GM12878 (cell line): ENCODE measurements at regions not wholly inside any gene's neighbourhood (a gene's known extent, or its start where the extent isn't known, plus 50 kb on each side); places are given as distances from the start of the nearest gene placed in this dataset.

Experiments
- CBFB ChIP-seq: IDR thresholded peaks from 2 replicates; pipeline ENCODE4 v1.6.1; 2016; ENCODE audit warnings: antibody characterized with exemption, low read depth
- CREB1 ChIP-seq: IDR thresholded peaks from 2 replicates; pipeline ENCODE4 v1.6.1; 2012; ENCODE audit warnings: low read depth, mild to moderate bottlenecking, inconsistent platforms
- CTCF ChIP-seq, 3 experiments: IDR thresholded peaks in 2 of 3; conservative IDR thresholded peaks in 1 of 3; 2 replicates each; pipeline ENCODE4 v1.5.1; 2011; ENCODE audit warnings: low read depth in 3 of 3, low read length in 3 of 3, mild to moderate bottlenecking in 3 of 3, control low read depth in 2 of 3, moderate library complexity in 2 of 3, inconsistent platforms in 1 of 3, mixed read lengths in 1 of 3; ENCODE audit not compliant: control insufficient read depth in 2 of 3, insufficient read depth in 1 of 3; ENCODE audit errors: extremely low read depth in 1 of 3
- ESRRA ChIP-seq: IDR thresholded peaks from 2 replicates; pipeline ENCODE4 v1.6.1; 2012; ENCODE audit warnings: mild to moderate bottlenecking, low read length, improper control_type of control experiment
- FOXK2 ChIP-seq: fragments of 450-650 bp; IDR thresholded peaks from 2 replicates; pipeline ENCODE4 v1.6.1; 2017; ENCODE audit warnings: mild to moderate bottlenecking, moderate library complexity
- HDAC2 ChIP-seq: fragments of 200-600 bp; sonication (generic); IDR thresholded peaks from 2 replicates; pipeline ENCODE4 v1.6.1; 2017
- JUND ChIP-seq: IDR thresholded peaks from 2 replicates; pipeline ENCODE4 v1.6.1; 2012; ENCODE audit warnings: low read depth, mild to moderate bottlenecking, low read length, improper control_type of control experiment, moderate library complexity
- POLR2A ChIP-seq: IDR thresholded peaks from 2 replicates; pipeline ENCODE4 v1.6.1; 2011; ENCODE audit warnings: low read depth, mild to moderate bottlenecking, low read length
- REST ChIP-seq: IDR thresholded peaks from 2 replicates; pipeline ENCODE4 v1.6.1; 2012; ENCODE audit warnings: mild to moderate bottlenecking, low read depth, low read length
- SKIL ChIP-seq: fragments of 450-650 bp; IDR thresholded peaks from 2 replicates; pipeline ENCODE4 v1.6.1; 2017; ENCODE audit warnings: mild to moderate bottlenecking, low read depth, inconsistent platforms; ENCODE audit not compliant: poor library complexity, severe bottlenecking
- TAF1 ChIP-seq: IDR thresholded peaks from 2 replicates; pipeline ENCODE4 v1.6.1; 2011; ENCODE audit warnings: mild to moderate bottlenecking, low read depth, low read length, borderline replicate concordance
- ZNF24 ChIP-seq: fragments of 450-650 bp; IDR thresholded peaks from 2 replicates; pipeline ENCODE4 v1.6.1; 2017; ENCODE audit warnings: antibody characterized with exemption, mild to moderate bottlenecking
- ZZZ3 ChIP-seq: IDR thresholded peaks from 2 replicates; pipeline ENCODE4 v1.6.1; 2011; ENCODE audit warnings: low read depth; ENCODE audit not compliant: control insufficient read depth, insufficient read length

- no peak for TF ChIP-seq HDAC2
- no peak for TF ChIP-seq REST
- no peak for TF ChIP-seq FOXK2
- TF ChIP-seq JUND = no peak
- TF ChIP-seq ZZZ3 = no peak
- TF ChIP-seq CREB1 = no peak
- no peak for TF ChIP-seq POLR2A
- no peak for TF ChIP-seq CTCF (IDR thresholded peaks at IDR 0.05 in 2 of 3, conservative IDR thresholded peaks at IDR 0.05 in 1 of 3; ENCODE audit: control insufficient read depth in 2 of 3, extremely low read depth in 1 of 3, insufficient read depth in 1 of 3, low read depth in 3 of 3, low read length in 3 of 3)
- TF ChIP-seq ZNF24 = no peak
- no peak for TF ChIP-seq SKIL
- TF ChIP-seq CBFB = no peak
- no peak for TF ChIP-seq TAF1
- no peak for TF ChIP-seq ESRRA
Observed at GRCh38 chr16:54787045-54787444, 143.6 kb upstream of the IRX5 start.
